HS-27A (cell line): ENCODE measurements at regions not wholly inside any gene's neighbourhood (a gene's known extent, or its start where the extent isn't known, plus 50 kb on each side); places are given as distances from the start of the nearest gene placed in this dataset.

Experiments used
- DNase-seq: peaks from one replicate; pipeline ENCODE4 v3.0.0-alpha.2; 2012; ENCODE audit warnings: low read depth, missing footprints

DNA sequence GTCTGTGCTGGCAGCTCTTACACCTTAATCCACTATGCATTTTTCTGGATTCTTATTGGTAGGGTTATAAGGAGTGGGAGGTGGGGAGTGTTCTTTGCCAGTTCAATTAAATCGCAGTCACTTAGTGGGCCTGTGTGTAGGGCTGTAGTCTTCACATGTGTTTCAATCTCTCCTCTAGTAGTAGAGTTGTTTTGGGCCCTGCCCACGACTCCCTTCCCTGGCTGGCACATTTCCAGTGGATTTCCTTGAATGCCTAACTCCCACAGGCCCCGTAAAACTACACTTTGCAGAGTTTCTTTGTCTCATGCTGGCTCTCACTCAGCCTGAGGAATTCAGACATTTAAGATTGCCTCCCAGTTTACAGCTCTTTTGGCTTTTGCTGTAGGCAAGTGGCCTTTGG, 414.0 kb upstream of the OPRM1 start:
- no peak for DNase-seq

DNA sequence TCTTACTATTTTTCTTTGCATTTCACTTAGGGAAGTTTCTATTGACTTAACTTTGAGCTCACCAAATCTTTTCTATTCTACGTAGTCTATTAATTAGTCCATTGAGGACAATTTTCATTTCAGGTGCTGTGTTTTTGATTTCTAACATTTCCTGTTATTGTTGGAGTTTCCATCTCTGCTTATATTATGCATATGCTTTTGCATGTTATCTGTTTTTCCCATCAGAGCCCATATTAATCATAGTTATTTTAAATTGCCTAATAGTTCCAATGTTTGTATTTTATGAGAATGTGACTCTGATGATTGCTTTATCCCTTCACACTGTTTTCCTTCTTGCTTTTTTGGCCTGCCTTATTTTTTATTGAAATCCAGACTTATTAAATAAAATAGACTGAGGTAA, 414.5 kb upstream of the OPRM1 start:
- no peak for DNase-seq

DNA sequence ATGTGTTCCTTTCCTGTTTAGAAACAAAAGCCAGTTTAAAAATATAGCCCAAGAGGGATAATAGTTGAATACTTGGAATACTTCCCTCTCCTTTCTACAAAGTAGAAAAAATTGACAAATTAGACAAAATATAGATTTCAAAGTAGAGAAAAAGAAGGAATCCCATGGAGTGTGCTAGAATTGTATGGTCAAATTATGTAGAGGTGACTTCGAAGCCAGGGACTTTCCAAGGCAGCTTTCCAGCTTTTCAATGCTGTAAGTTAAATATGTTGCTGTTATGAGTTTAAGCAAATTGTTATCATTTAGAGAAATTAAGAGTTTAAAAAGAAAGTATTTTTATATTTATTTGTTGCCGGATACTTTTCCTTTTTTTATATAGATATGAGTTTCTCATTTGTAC, 415.5 kb upstream of the OPRM1 start:
- DNase-seq, result no peak

DNA sequence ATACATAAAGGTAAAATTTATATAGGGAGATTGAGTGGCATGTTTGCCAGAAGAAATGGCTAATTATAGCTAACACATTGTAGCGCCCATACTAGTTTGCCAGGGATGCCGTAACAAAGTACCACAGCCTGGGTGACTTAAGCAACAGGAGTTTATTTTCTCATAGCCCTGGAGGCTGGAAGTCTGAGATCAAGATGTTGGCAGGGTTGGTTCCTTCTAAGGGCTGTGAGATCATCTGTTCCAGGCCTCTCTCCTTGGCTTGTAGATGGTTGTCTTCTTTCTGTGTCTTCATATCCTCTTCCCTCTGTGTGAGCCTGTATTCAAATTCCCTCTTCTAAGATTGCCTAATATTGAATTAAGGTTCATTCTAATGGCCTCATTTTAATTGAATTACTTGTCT, 417.5 kb upstream of the OPRM1 start:
- no peak for DNase-seq

DNA sequence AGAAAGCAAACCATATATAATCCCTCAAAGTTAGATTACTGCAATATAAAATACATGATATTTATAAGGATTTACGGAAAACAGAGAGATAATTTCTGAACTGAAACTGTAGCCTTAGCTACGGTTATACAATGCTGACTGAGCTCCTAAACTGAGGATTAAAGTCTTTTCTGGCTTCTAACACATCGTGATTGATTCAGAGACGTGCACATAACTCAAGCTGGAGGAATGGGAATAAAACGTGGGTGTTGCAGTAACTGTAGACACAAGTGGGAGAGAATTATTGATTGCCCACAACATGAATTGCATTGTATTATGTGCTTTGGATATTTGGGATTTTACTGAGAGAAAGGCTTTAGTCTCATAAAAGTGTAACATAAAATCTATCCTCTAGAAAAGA, 418.0 kb upstream of the OPRM1 start:
- no peak for DNase-seq

GRCh38 chr6:153618371-153619322, 420.4 kb upstream of the OPRM1 start:
- no peak for DNase-seq

- DNase-seq, result no peak
These were observed 422.5 kb upstream of the OPRM1 start for GRCh38 chr6:153616506-153616905.

DNA sequence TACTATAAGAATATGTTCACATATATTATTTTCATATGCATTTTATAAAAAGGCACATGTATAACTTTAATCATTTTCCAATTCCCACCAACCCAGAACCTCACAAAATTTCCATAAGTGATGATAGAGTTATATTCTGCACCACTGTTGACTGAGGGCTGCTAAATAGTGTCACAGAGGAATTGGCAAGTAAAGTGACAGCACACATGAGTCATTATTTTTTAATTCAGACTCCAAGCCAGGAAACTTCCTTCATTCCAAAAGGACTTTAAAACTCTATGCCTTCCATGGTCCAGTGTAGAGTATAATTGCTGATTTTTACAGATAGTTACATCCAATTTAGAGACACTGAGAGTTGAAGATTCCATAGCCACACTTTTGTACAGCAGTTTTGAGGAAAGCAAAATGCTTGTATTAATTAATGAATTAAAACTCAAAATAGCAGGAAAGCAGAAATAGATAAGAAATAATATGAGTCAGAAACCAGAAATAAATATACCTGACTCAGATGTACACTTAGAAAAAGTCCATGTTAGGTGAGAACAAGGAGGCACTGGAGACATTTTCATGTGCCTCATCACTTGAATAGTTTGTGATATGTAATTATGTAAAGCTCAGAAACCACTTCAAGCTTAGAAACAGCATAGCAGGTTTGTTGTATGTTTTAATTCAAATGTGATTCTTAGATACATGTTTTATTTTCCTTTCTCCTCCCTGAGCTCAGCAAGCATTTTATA, 425.2 kb upstream of the OPRM1 start:
- DNase-seq, result no peak

GRCh38 chr6:153602401-153602800, 436.6 kb upstream of the OPRM1 start:
- DNase-seq, result no peak

GRCh38 chr6:153599901-153600300, 439.1 kb upstream of the OPRM1 start:
- DNase-seq, result no peak

DNA sequence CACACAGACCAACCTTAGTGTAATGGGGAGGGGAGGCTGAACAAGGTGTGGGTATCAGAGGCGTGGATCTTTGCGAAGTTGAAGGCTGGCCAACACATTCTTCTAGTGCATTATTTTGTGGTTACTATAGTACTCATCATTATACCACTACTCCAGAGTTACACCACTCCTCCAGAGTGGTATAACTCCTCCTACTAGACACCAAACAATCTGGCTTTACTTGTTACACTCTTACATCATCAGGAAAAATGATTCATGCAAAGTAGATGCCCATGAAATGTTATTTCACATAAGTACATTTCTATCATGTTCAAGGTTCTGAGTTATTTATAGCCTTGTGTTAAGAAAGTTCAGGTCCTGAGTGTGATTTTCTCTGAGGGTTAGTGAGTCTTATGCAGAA, 443.1 kb upstream of the OPRM1 start:
- DNase-seq, result no peak

- DNase-seq, result no peak
These were observed 444.2 kb upstream of the OPRM1 start for GRCh38 chr6:153594871-153595270.

- DNase-seq, result no peak
These were observed 447.9 kb upstream of the OPRM1 start for GRCh38 chr6:153591159-153591558.

GRCh38 chr6:153590411-153590810, 448.6 kb upstream of the OPRM1 start:
- no peak for DNase-seq

DNA sequence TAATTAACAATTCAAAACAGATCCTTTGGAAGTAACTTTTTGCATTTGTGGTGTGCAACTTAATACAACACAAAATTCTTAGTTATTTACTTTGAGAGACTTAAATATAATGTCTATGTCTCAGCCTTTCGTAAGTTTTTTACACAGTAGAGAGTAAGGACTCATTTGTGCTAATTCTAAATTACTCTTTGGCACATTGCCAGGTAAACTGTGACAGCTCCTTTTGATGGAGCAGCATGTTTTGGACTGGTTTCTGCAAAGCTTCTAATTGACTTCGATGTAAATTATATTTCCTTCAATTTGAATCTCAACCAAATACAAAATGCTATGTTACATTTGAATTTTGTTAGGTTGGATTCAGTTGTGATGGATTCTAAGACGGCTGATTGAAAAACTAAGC, 450.7 kb upstream of the OPRM1 start:
- no peak for DNase-seq

DNA sequence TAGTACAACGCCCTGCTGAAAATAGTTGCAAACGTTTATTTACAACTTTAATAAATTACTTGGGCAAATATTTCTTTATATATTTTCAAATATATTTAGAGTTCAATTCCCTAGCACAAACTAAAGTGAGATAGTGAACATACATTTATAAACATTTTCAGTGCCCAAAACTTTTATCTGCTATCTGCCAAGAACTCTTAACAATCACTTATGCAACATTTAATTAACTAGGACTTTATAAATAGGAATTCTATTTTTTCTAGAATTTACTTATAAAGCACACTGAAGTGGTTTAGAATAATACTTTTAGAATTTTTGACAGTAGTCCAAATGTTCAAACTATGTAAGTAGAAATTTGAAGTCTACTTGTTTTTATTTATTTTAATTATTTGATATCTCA, 452.6 kb upstream of the RGS17 start:
- DNase-seq, result no peak

DNA sequence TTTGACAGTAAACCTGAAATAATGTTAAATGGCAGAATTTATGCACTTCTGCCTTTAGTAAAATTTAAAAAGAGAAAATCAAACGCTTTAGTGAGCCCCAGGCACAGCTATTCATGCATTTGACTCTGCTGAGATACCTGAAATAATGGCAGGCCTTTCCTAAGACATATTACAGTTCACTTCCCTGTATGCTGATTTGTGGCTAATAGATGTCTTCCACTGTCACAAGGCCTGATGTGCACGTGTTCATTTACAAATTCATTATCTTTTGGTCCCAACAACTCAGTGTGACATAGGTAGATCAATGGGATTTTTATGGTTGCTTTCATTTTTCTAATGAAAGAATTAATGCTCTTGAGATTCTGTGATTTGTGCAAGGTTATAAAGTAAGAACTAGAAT, 449.7 kb upstream of the RGS17 start:
- no peak for DNase-seq

DNA sequence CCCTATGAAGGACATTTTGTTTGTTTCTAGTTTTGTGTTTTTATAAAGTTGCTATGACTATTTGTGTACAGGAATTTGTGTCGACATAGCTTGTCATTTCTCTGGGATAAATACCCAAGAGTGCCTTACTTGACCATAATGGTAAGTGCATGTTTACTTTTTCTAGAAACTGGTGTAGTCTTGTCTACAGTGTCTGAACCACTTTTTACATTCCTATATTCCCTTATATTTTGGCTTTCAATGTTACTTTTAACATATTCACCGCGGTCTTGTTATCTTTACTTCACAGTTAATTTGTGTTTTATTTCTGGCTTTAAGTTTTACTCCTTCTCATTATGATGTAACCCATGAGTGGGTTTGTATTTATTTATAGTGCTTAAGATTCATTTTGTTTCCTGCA, 444.4 kb upstream of the RGS17 start:
- DNase-seq, result no peak

DNA sequence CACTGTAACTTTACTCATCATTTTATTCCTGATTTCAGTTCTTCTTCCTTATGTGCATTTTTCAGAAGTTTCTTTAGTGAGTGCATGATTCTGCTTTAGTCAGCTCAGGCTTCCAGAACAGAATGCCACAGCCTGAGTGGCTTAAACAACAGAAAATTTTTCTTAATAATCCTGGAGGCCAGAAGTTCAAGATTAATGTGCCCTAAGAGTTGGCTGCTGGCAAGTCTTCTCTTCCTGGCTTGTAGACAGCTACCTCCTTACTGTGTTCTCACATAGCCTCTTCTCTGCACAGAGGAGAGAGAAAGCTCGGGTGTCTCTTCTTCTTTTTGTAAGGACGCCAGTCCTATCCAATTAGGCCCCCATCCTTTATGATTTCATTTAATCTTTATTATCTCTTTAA, 443.1 kb upstream of the RGS17 start:
- DNase-seq, result no peak

DNA sequence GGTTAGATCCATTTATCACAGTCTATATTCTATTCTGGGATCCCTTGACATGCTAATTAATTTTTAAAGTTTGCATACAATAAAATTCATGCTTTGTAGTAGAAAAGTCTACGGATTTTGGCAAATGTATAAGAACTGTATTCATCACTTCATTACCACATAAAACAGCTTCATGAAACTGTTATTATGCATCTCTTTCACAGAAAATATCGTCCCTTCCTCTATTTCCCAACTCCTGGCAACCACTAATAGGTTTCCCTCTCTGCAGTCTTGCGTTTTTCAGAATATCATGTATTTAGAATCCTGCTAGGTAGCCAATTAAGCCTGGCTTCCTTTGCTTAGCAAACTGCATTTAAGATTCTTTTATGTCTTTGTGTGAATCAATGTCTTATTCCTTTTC, 441.3 kb upstream of the RGS17 start:
- DNase-seq, result no peak

DNA sequence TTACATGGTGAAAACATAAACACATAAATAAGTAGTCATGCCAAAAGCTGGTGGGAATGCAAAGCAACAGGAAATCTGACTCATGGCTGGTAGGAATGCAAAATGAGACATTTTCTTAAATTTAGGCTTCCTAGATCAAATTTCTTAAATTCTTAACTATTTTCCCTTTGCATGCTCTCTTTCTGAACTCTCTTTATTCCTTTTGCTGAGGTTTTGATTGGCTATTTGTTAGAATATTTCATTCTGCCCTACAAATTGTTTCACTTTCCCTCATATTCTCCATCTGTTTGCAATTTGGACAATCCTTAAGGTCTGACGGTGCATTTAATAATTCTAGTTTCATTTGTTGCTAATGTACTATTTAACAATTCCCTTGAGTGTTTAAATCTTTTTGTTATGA, 437.5 kb upstream of the RGS17 start:
- DNase-seq, result no peak

DNA sequence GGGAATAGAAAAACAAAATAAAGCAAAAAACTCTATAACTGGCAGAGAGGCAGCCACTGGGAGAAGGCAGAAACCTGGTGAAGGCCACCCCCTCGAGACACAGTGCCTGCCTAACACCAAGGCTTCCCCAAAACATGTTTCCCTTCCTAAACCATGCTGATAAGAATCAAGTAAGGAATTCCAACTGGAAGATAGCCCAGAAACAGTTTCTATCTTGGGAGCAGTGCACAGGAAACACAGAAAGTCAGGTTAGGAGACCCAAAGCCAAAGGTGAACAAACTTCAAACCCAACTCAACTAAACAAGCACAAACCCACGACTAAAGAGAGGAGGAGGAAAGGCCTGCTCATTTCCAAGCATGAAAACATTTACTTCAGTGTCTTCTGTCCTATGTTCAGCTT, 433.7 kb upstream of the RGS17 start:
- no peak for DNase-seq

DNA sequence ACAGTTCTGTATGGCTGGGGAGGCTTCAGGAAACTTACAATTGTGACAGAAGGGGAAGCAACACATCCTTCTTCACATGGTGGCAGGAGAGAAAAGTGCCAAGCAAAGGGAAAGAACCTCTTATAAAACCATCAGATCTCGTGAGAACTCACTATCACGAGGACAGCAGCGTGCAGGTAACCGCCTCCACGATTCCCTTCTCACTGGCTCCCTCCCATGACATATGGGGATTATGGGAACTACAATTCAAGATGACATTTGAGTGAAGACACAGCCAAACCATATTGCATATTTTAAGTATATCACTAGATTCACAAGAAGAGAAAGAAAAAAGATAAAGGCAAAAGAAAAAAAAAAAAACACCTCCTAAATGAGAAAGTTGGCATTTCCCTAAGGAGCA, 431.9 kb upstream of the RGS17 start:
- no peak for DNase-seq

DNA sequence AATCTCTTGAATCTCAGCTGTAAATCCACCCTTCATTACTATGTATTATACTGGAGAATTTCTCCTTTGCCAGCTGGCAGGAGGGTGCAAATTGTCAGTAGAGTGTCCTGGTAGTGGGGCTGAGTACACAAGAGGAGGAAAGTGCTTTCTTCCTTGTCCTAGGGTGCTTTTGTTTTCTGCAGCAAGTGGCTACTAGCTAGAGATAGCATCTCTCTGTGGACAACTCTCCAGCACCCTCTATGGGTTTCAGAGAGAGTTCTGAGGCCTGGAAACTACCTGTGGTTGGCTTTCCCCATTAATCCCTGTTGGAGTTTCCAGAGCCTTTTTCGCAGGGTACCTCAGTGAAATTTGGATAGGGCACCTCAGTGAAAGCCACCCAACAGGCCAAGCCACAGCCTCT, 422.5 kb upstream of the RGS17 start:
- no peak for DNase-seq
